GM12878 (cell line): ENCODE measurements at regions not wholly inside any gene's neighbourhood (a gene's known extent, or its start where the extent isn't known, plus 50 kb on each side); places are given as distances from the start of the nearest gene placed in this dataset.

Source experiments
- CHD4 ChIP-seq: fragments of 200-600 bp; sonication (generic); IDR thresholded peaks from 2 replicates; pipeline ENCODE4 v1.6.1; 2016; ENCODE audit warnings: mild to moderate bottlenecking
- CREM ChIP-seq: IDR thresholded peaks from 2 replicates; pipeline ENCODE4 v1.6.1; 2014; ENCODE audit warnings: antibody characterized with exemption, low read depth
- CTCF ChIP-seq, 3 experiments: IDR thresholded peaks in 2 of 3; conservative IDR thresholded peaks in 1 of 3; 2 replicates each; pipeline ENCODE4 v1.5.1; 2011; ENCODE audit warnings: low read depth in 3 of 3, low read length in 3 of 3, mild to moderate bottlenecking in 3 of 3, control low read depth in 2 of 3, moderate library complexity in 2 of 3, inconsistent platforms in 1 of 3, mixed read lengths in 1 of 3; ENCODE audit not compliant: control insufficient read depth in 2 of 3, insufficient read depth in 1 of 3; ENCODE audit errors: extremely low read depth in 1 of 3
- FOS ChIP-seq: IDR thresholded peaks from 3 replicates; pipeline ENCODE4 v1.6.1; 2011; ENCODE audit warnings: borderline replicate concordance; ENCODE audit not compliant: insufficient read length; ENCODE audit errors: extremely low read depth
- MAX ChIP-seq: IDR thresholded peaks from 2 replicates; pipeline ENCODE4 v1.6.1; 2012; ENCODE audit warnings: low read depth, low read length, improper control_type of control experiment
- MEF2B ChIP-seq: fragments of 450-650 bp; IDR thresholded peaks from 2 replicates; pipeline ENCODE4 v1.6.1; 2018; ENCODE audit warnings: mild to moderate bottlenecking, moderate library complexity; ENCODE audit not compliant: partially characterized antibody, poor library complexity, severe bottlenecking
- NBN ChIP-seq: fragments of 450-650 bp; IDR thresholded peaks from 2 replicates; pipeline ENCODE4 v1.6.1; 2016
- NR2F1 ChIP-seq: fragments of 450-650 bp; conservative IDR thresholded peaks from 2 replicates; pipeline ENCODE4 v1.6.1; 2017; ENCODE audit warnings: mild to moderate bottlenecking
- POLR2A ChIP-seq: IDR thresholded peaks from 2 replicates; pipeline ENCODE4 v1.6.1; 2011; ENCODE audit warnings: low read depth, mild to moderate bottlenecking, low read length
- RFX5 ChIP-seq: IDR thresholded peaks from 2 replicates; pipeline ENCODE4 v1.6.1; 2011; ENCODE audit warnings: low read depth, low read length, improper control_type of control experiment
- SREBF2 ChIP-seq: IDR thresholded peaks from 2 replicates; pipeline ENCODE4 v1.6.1; 2012; ENCODE audit warnings: mild to moderate bottlenecking, low read length
- TBL1XR1 ChIP-seq: IDR thresholded peaks from 2 replicates; pipeline ENCODE4 v1.6.1; 2012; ENCODE audit warnings: low read depth, low read length, improper control_type of control experiment
- YY1 ChIP-seq: IDR thresholded peaks from 2 replicates; pipeline ENCODE4 v1.6.1; 2011; ENCODE audit warnings: low read depth, mild to moderate bottlenecking, low read length
- ZZZ3 ChIP-seq: IDR thresholded peaks from 2 replicates; pipeline ENCODE4 v1.6.1; 2011; ENCODE audit warnings: low read depth; ENCODE audit not compliant: control insufficient read depth, insufficient read length

DNA sequence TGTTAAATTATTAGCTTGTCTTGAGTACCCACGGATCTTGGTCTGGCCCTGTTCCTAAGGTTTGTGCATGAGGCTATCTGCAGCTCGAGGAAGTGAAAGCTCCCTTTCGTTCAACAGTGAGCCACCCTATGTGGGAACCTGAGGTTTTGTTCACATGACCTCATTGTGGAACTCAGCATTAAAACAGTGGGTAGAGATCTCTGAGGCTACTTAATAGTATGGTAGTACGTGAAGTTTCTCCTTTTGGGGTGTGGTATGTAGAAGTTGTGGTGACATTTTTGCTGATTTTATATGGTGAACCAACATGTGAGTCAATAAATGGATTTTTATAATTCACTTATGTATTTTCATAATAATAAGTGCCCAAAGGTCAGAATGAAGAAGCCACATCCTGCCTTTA, 252.7 kb upstream of the FERD3L start:
- TF ChIP-seq CTCF (IDR thresholded peaks at IDR 0.05 in 2 of 3, conservative IDR thresholded peaks at IDR 0.05 in 1 of 3; ENCODE audit: control insufficient read depth in 2 of 3, extremely low read depth in 1 of 3, insufficient read depth in 1 of 3, low read depth in 3 of 3, low read length in 3 of 3) (no peak), TBL1XR1 (no peak), CREM (no peak), NBN (no peak), FOS (no peak), CHD4 (no peak), MAX (no peak), NR2F1 (no peak), POLR2A (no peak), RFX5 (no peak), SREBF2 (no peak), ZZZ3 (no peak), MEF2B (no peak), YY1 (no peak)
